HL-60 (cell line): ENCODE measurements at regions not wholly inside any gene's neighbourhood (a gene's known extent, or its start where the extent isn't known, plus 50 kb on each side); places are given as distances from the start of the nearest gene placed in this dataset.

ENCODE experiments used
- DNase-seq, 2 experiments: peaks; one replicate each; pipeline ENCODE4 v3.0.0-alpha.2; 2010 to 2020; ENCODE audit warnings: low read depth in 1 of 2, low spot score in 1 of 2
- H3K27ac ChIP-seq: fragments of 250-450 bp; sonication (Bioruptor Pico); replicated peaks from 2 replicates; pipeline ENCODE4 v1.5.1; 2020; ENCODE audit warnings: mild to moderate bottlenecking, moderate library complexity
- H3K27me3 ChIP-seq: fragments of 250-450 bp; sonication (Bioruptor Pico); 2 replicates; pipeline ENCODE4 v1.5.1; 2021; ENCODE audit warnings: mild to moderate bottlenecking, moderate library complexity; ENCODE audit not compliant: insufficient read depth, poor library complexity, severe bottlenecking
- H3K4me3 ChIP-seq: replicated peaks from 2 replicates; pipeline ENCODE4 v1.5.1; 2011; ENCODE audit warnings: mild to moderate bottlenecking, control low read depth, low read length; ENCODE audit not compliant: insufficient read depth
- CTCF ChIP-seq: IDR thresholded peaks from one replicate; pipeline ENCODE4 v1.5.1; 2011; ENCODE audit warnings: low read length, control low read depth, inconsistent platforms; ENCODE audit not compliant: insufficient read depth
- GABPA ChIP-seq: IDR thresholded peaks from 2 replicates; pipeline ENCODE4 v1.6.1; 2012; ENCODE audit warnings: low read depth
- POLR2AphosphoS5 ChIP-seq: IDR thresholded peaks from 2 replicates; pipeline ENCODE4 v1.6.1; 2012; ENCODE audit warnings: low read depth
- REST ChIP-seq: IDR thresholded peaks from 2 replicates; pipeline ENCODE4 v1.6.1; 2012; ENCODE audit warnings: low read depth; ENCODE audit not compliant: insufficient replicate concordance
- SPI1 ChIP-seq: IDR thresholded peaks from 2 replicates; pipeline ENCODE4 v1.6.1; 2012; ENCODE audit warnings: low read depth, mild to moderate bottlenecking, borderline replicate concordance

- no peaks in the 10 kb centered on the region for H3K27me3 ChIP-seq
- DNase-seq, result no peak
- H3K27ac ChIP-seq, result no peak overlapping the region
- no peak for TF ChIP-seq CTCF
- no peak for TF ChIP-seq POLR2AphosphoS5
- no peak for TF ChIP-seq GABPA
- TF ChIP-seq REST, result no peak
- TF ChIP-seq SPI1, result no peak
- no peak overlapping the region for H3K4me3 ChIP-seq
These were observed 349.6 kb downstream of the CDC14C start for GRCh38 chr7:49273897-49274296.

- TF ChIP-seq CTCF (no peak), GABPA (no peak), SPI1 (no peak), POLR2AphosphoS5 (no peak), REST (no peak)
These were observed 355.5 kb downstream of the CDC14C start for GRCh38 chr7:49279891-49280290.

GRCh38 chr7:49287653-49288052, 363.3 kb downstream of the CDC14C start:
- no peak for DNase-seq
- no peak overlapping the region for H3K27ac ChIP-seq
- no peak overlapping the region for H3K4me3 ChIP-seq
- TF ChIP-seq REST (no peak), POLR2AphosphoS5 (no peak), SPI1 (no peak), GABPA (no peak), CTCF (no peak)
- H3K27me3 ChIP-seq, result no peaks in the 10 kb centered on the region

More at GRCh38 chr7:49279891-49280290, 355.5 kb downstream of the CDC14C start:
- Histone ChIP-seq H3K27ac (no peak overlapping the region), H3K27me3 (no peaks in the 10 kb centered on the region), H3K4me3 (no peak overlapping the region)
- no peak for DNase-seq
